ENCODE measurements at regions not wholly inside any gene's neighbourhood (a gene's known extent, or its start where the extent isn't known, plus 50 kb on each side); places are given as distances from the start of the nearest gene placed in this dataset.

DNA sequence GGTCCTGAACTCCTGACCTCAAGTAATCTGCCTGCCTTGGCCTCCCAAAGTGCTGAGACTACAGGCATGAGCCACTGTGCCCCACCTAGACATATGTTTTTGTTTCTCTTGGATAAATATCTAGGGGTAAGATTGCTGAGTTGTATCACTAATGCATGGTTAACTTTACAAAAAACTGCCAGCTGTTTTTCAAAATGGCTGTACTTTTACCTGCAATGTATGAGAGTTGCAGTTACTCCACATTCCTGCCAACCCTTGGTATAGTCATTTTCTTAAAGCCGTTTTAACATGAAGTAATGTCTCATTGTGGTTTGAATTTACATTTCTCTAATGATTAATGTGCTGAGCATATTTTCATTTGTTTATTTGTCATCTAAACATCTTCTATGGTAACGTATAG lies 289.7 kb downstream of the UTRN start:
- TF ChIP-seq, protein P1, sequence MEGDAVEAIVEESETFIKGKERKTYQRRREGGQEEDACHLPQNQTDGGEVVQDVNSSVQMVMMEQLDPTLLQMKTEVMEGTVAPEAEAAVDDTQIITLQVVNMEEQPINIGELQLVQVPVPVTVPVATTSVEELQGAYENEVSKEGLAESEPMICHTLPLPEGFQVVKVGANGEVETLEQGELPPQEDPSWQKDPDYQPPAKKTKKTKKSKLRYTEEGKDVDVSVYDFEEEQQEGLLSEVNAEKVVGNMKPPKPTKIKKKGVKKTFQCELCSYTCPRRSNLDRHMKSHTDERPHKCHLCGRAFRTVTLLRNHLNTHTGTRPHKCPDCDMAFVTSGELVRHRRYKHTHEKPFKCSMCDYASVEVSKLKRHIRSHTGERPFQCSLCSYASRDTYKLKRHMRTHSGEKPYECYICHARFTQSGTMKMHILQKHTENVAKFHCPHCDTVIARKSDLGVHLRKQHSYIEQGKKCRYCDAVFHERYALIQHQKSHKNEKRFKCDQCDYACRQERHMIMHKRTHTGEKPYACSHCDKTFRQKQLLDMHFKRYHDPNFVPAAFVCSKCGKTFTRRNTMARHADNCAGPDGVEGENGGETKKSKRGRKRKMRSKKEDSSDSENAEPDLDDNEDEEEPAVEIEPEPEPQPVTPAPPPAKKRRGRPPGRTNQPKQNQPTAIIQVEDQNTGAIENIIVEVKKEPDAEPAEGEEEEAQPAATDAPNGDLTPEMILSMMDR (IDR thresholded peaks at IDR 0.05; ENCODE audit: insufficient read depth in 1 of 2, low read depth in 1 of 2, low read length in 1 of 2, severe bottlenecking in 1 of 2, unreplicated experiment in 1 of 2) = no peak
- POLR2A ChIA-PET = no interaction called here
- no peak overlapping the region for H3K4me3 Mint-ChIP-seq (ENCODE audit: unreplicated experiment)
- Histone ChIP-seq H3K4me3 (ENCODE audit: low read depth, low read length) (no peak overlapping the region), H3K36me3 (ENCODE audit: control insufficient read depth, insufficient read depth, low read length) (peaks cover 3% of the 10 kb centered on the region; the same call in 1 of the 2 replicates), H3K27me3 (replicated peaks; ENCODE audit: control insufficient read depth, insufficient read depth, low read length) (no peaks in the 10 kb centered on the region), H3K4me1 (no peaks in the 10 kb centered on the region), H3K9me3 (no peaks in the 10 kb centered on the region)
- no peak for DNase-seq
- no peak overlapping the region for H3K27ac Mint-ChIP-seq (ENCODE audit: unreplicated experiment)
- CTCF ChIA-PET = no interaction called here
- intact Hi-C loops (cut with micrococcal nuclease; ENCODE audit: unreplicated experiment) = no loop called here
- no peaks in the 10 kb centered on the region for H3K4me1 Mint-ChIP-seq (ENCODE audit: low read depth, unreplicated experiment)
- no TSS peak for BruUV-seq (replicated peaks)
- no peaks in the 10 kb centered on the region for H3K9me3 Mint-ChIP-seq (ENCODE audit: unreplicated experiment)
- H3K36me3 Mint-ChIP-seq (ENCODE audit: insufficient read depth, unreplicated experiment) = peaks cover 34% of the 10 kb centered on the region
- H3K27me3 Mint-ChIP-seq (ENCODE audit: insufficient read depth, unreplicated experiment) = no peaks in the 10 kb centered on the region

DNA sequence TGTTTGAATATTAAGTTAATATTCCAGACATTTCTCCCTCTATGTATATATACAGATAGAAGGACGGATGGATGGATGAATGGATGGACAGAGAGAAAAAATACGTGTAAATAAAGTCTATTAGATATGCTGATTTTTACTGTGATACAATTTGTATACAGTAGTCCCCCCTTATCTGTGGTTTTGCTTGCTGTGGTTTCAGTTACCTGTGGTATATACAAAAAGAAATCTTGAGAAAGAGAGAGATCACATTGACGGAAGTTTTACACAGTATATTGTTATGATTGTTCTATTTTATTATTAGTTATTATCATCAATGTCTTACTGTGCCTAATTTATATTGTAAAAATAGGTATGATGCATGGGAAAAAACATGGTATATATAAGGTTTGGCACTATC lies 290.2 kb downstream of the UTRN start:
- BruUV-seq (replicated peaks) = no TSS peak
- H3K4me1 ChIP-seq = no peaks in the 10 kb centered on the region
- Mint-ChIP-seq H3K9me3 (ENCODE audit: unreplicated experiment) (no peaks in the 10 kb centered on the region), H3K27ac (ENCODE audit: unreplicated experiment) (no peak overlapping the region), H3K4me1 (ENCODE audit: low read depth, unreplicated experiment) (no peaks in the 10 kb centered on the region), H3K4me3 (ENCODE audit: unreplicated experiment) (no peak overlapping the region), H3K36me3 (ENCODE audit: insufficient read depth, unreplicated experiment) (peaks cover 34% of the 10 kb centered on the region), H3K27me3 (ENCODE audit: insufficient read depth, unreplicated experiment) (no peaks in the 10 kb centered on the region)
- intact Hi-C loops (cut with micrococcal nuclease; ENCODE audit: unreplicated experiment) = no loop called here
- no peaks in the 10 kb centered on the region for H3K9me3 ChIP-seq
- H3K4me3 ChIP-seq (ENCODE audit: low read depth, low read length) = no peak overlapping the region
- no peaks in the 10 kb centered on the region for H3K27me3 ChIP-seq (replicated peaks; ENCODE audit: control insufficient read depth, insufficient read depth, low read length)
- no peak for DNase-seq
- ChIA-PET POLR2A (no interaction called here), CTCF (no interaction called here)
- TF ChIP-seq, protein P1 (IDR thresholded peaks at IDR 0.05; ENCODE audit: insufficient read depth in 1 of 2, low read depth in 1 of 2, low read length in 1 of 2, severe bottlenecking in 1 of 2, unreplicated experiment in 1 of 2) = no peak
- peaks cover 3% of the 10 kb centered on the region; the same call in 1 of the 2 replicates for H3K36me3 ChIP-seq (ENCODE audit: control insufficient read depth, insufficient read depth, low read length)

DNA sequence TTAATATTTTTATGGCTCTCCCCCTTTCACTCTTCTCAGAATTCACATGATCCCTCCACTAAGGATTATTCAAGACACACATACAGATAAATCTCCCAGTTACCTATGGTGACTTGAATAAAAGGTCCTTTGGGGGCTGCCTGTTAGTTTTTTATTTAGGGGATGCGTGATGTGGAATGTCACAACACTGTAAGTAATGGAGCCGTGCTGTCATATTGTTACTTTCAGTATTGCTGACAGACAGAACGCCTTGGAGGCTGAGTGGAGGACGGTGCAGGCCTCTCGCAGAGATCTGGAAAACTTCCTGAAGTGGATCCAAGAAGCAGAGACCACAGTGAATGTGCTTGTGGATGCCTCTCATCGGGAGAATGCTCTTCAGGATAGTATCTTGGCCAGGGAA lies 291.7 kb downstream of the UTRN start:
- Histone ChIP-seq H3K4me3 (ENCODE audit: low read depth, low read length) (no peak overlapping the region), H3K9me3 (no peaks in the 10 kb centered on the region), H3K4me1 (no peaks in the 10 kb centered on the region), H3K36me3 (ENCODE audit: control insufficient read depth, insufficient read depth, low read length) (peaks cover 3% of the 10 kb centered on the region; the same call in 1 of the 2 replicates), H3K27me3 (replicated peaks; ENCODE audit: control insufficient read depth, insufficient read depth, low read length) (no peaks in the 10 kb centered on the region)
- ChIA-PET POLR2A (no interaction called here), CTCF (no interaction called here)
- BruUV-seq (replicated peaks) = no TSS peak
- H3K9me3 Mint-ChIP-seq (ENCODE audit: unreplicated experiment) = no peaks in the 10 kb centered on the region
- TF ChIP-seq, protein P1 (IDR thresholded peaks at IDR 0.05; ENCODE audit: insufficient read depth in 1 of 2, low read depth in 1 of 2, low read length in 1 of 2, severe bottlenecking in 1 of 2, unreplicated experiment in 1 of 2) = no peak
- no peak overlapping the region for H3K4me3 Mint-ChIP-seq (ENCODE audit: unreplicated experiment)
- intact Hi-C loops (cut with micrococcal nuclease; ENCODE audit: unreplicated experiment) = no loop called here
- H3K27ac Mint-ChIP-seq (ENCODE audit: unreplicated experiment) = no peak overlapping the region
- peaks cover 39% of the 10 kb centered on the region for H3K36me3 Mint-ChIP-seq (ENCODE audit: insufficient read depth, unreplicated experiment)
- H3K27me3 Mint-ChIP-seq (ENCODE audit: insufficient read depth, unreplicated experiment) = no peaks in the 10 kb centered on the region
- peaks cover 4% of the 10 kb centered on the region for H3K4me1 Mint-ChIP-seq (ENCODE audit: low read depth, unreplicated experiment)
- DNase-seq = no peak
